ENCODE measurements at regions not wholly inside any gene's neighbourhood (a gene's known extent, or its start where the extent isn't known, plus 50 kb on each side); places are given as distances from the start of the nearest gene placed in this dataset.
"Not testable (repeated sequence)": the region's sequence is repeated elsewhere in the genome, so short reads cannot be mapped to it uniquely, and the experiment has no call there.

- TF ChIP-seq CTCF (IDR thresholded peaks at IDR 0.05); POLR2A (IDR thresholded peaks at IDR 0.05); POLR2AphosphoS5 (IDR thresholded peaks at IDR 0.05; ENCODE audit: insufficient read depth in 1 of 2, low read depth in 1 of 2): not testable (repeated sequence)
Observed at GRCh38 chr17:22356603-22357002, 664.3 kb downstream of the KCNJ18 start.

All from vagina (tissue), 2 donors.